ENCODE measurements at regions not wholly inside any gene's neighbourhood (a gene's known extent, or its start where the extent isn't known, plus 50 kb on each side); places are given as distances from the start of the nearest gene placed in this dataset.

- no peak overlapping the region for H3K4me3 ChIP-seq (ENCODE audit: low read depth, low read length)
- no peak for TF ChIP-seq CTCF (IDR thresholded peaks at IDR 0.05; ENCODE audit: borderline replicate concordance, insufficient read depth, low read depth, low read length)
Measured at GRCh38 chr2:53095664-53096063, 671.9 kb upstream of the CHAC2 start.

GRCh38 chr2:53095227-53095626 is 672.4 kb upstream of the CHAC2 start:
- H3K4me3 ChIP-seq (ENCODE audit: low read depth, low read length), result no peak overlapping the region
- no peak for TF ChIP-seq CTCF (IDR thresholded peaks at IDR 0.05; ENCODE audit: borderline replicate concordance, insufficient read depth, low read depth, low read length)

- H3K4me3 ChIP-seq (ENCODE audit: low read depth, low read length), result no peak overlapping the region
Measured at GRCh38 chr2:53093355-53093754, 674.2 kb upstream of the CHAC2 start.

GRCh38 chr2:53091183-53091582 is 676.4 kb upstream of the CHAC2 start:
- no peak overlapping the region for H3K4me3 ChIP-seq (ENCODE audit: low read depth, low read length)
- TF ChIP-seq CTCF (IDR thresholded peaks at IDR 0.05; ENCODE audit: borderline replicate concordance, insufficient read depth, low read depth, low read length), result no peak

More at GRCh38 chr2:53093355-53093754, 674.2 kb upstream of the CHAC2 start:
- TF ChIP-seq CTCF (IDR thresholded peaks at IDR 0.05; ENCODE audit: borderline replicate concordance, insufficient read depth, low read depth, low read length), result no peak

- no peak for TF ChIP-seq CTCF (IDR thresholded peaks at IDR 0.05; ENCODE audit: borderline replicate concordance, insufficient read depth, low read depth, low read length)
- H3K4me3 ChIP-seq (ENCODE audit: low read depth, low read length), result no peak overlapping the region
Measured at GRCh38 chr2:53087874-53088461, 679.6 kb upstream of the CHAC2 start.

- no peak for TF ChIP-seq CTCF (IDR thresholded peaks at IDR 0.05; ENCODE audit: borderline replicate concordance, insufficient read depth, low read depth, low read length)
- H3K4me3 ChIP-seq (ENCODE audit: low read depth, low read length), result no peak overlapping the region
Measured at GRCh38 chr2:53087262-53087873, 680.2 kb upstream of the CHAC2 start.

GRCh38 chr2:53077413-53077812 is 690.2 kb upstream of the CHAC2 start:
- no peak overlapping the region for H3K4me3 ChIP-seq (ENCODE audit: low read depth, low read length)
- TF ChIP-seq CTCF (IDR thresholded peaks at IDR 0.05; ENCODE audit: borderline replicate concordance, insufficient read depth, low read depth, low read length), result no peak
